ENCODE measurements at regions not wholly inside any gene's neighbourhood (a gene's known extent, or its start where the extent isn't known, plus 50 kb on each side); places are given as distances from the start of the nearest gene placed in this dataset.

DNA sequence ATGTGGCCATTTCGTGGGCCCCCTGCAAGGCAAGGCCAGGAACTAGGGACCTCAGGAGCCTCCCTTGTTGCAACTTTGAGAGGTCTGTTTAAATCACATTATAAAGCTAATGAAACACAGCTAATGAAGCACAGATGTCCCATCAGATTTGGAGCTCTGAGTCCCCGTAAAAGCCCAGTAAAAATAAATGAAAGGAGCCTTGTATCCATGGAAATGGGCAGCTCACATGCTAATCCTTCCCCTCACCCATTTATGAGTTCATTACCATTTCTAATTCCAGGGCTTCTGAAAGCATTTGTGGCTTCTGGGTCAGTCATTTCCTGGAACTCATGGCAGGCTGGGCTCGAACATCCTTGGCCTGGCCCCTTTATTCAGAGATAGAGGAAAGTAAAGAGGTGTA, 274.8 kb downstream of the SS18 start:
- TF ChIP-seq CEBPB (IDR thresholded peaks at IDR 0.05) (no peak), MAX (IDR thresholded peaks at IDR 0.05) (no peak), ZBTB7A (IDR thresholded peaks at IDR 0.05; ENCODE audit: low read depth) (no peak), YY1 (IDR thresholded peaks at IDR 0.05; ENCODE audit: low read depth) (no peak), FOXM1 (IDR thresholded peaks at IDR 0.05; ENCODE audit: borderline replicate concordance, low read depth) (no peak), EGR1 (IDR thresholded peaks at IDR 0.05) (no peak), TEAD4 (IDR thresholded peaks at IDR 0.05) (no peak), TAF1 (IDR thresholded peaks at IDR 0.05; ENCODE audit: low read depth) (no peak), NFIC (IDR thresholded peaks at IDR 0.05) (no peak), TCF12 (IDR thresholded peaks at IDR 0.05; ENCODE audit: low read depth) (no peak), EP300 (IDR thresholded peaks at IDR 0.05; ENCODE audit: borderline replicate concordance) (no peak), CREB1 (IDR thresholded peaks at IDR 0.05; ENCODE audit: low read depth) (no peak), RAD21 (IDR thresholded peaks at IDR 0.05; ENCODE audit: low read depth) (no peak)
- TF ChIP-seq, protein P1, sequence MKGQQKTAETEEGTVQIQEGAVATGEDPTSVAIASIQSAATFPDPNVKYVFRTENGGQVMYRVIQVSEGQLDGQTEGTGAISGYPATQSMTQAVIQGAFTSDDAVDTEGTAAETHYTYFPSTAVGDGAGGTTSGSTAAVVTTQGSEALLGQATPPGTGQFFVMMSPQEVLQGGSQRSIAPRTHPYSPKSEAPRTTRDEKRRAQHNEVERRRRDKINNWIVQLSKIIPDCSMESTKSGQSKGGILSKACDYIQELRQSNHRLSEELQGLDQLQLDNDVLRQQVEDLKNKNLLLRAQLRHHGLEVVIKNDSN (IDR thresholded peaks at IDR 0.05) = no peak
- TF ChIP-seq, protein P2, sequence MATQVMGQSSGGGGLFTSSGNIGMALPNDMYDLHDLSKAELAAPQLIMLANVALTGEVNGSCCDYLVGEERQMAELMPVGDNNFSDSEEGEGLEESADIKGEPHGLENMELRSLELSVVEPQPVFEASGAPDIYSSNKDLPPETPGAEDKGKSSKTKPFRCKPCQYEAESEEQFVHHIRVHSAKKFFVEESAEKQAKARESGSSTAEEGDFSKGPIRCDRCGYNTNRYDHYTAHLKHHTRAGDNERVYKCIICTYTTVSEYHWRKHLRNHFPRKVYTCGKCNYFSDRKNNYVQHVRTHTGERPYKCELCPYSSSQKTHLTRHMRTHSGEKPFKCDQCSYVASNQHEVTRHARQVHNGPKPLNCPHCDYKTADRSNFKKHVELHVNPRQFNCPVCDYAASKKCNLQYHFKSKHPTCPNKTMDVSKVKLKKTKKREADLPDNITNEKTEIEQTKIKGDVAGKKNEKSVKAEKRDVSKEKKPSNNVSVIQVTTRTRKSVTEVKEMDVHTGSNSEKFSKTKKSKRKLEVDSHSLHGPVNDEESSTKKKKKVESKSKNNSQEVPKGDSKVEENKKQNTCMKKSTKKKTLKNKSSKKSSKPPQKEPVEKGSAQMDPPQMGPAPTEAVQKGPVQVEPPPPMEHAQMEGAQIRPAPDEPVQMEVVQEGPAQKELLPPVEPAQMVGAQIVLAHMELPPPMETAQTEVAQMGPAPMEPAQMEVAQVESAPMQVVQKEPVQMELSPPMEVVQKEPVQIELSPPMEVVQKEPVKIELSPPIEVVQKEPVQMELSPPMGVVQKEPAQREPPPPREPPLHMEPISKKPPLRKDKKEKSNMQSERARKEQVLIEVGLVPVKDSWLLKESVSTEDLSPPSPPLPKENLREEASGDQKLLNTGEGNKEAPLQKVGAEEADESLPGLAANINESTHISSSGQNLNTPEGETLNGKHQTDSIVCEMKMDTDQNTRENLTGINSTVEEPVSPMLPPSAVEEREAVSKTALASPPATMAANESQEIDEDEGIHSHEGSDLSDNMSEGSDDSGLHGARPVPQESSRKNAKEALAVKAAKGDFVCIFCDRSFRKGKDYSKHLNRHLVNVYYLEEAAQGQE (IDR thresholded peaks at IDR 0.05; ENCODE audit: low read depth) = no peak

- TF ChIP-seq TCF12 (IDR thresholded peaks at IDR 0.05; ENCODE audit: low read depth) (no peak), FOXM1 (IDR thresholded peaks at IDR 0.05; ENCODE audit: borderline replicate concordance, low read depth) (no peak), CREB1 (IDR thresholded peaks at IDR 0.05; ENCODE audit: low read depth) (no peak), EGR1 (IDR thresholded peaks at IDR 0.05) (no peak)
- TF ChIP-seq, protein P1 (IDR thresholded peaks at IDR 0.05) = peak; percentile 54
These were observed 275.5 kb downstream of the SS18 start for GRCh38 chr18:25814841-25815458.

DNA sequence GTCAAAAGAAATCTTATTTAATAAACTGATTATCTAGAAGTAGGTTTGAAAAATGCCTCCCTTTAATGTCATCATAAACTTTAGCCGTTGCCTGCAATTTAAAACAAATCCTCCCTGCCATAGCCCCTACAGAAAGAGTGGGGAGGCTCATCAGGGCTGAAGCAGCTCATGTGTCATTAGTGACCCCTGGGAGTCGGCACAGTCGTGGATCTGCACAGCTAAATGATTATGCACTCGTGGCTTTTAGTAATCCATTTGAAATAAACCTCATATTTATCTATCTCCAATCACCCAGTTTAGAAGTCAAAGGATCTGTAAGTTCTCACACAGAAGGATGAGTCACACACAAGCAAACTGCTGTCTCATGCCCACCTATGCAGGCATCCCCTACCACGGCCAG, 277.3 kb downstream of the SS18 start:
- no peak for TF ChIP-seq YY1 (IDR thresholded peaks at IDR 0.05; ENCODE audit: low read depth)
- TF ChIP-seq TAF1 (IDR thresholded peaks at IDR 0.05; ENCODE audit: low read depth) = no peak
- TF ChIP-seq EP300 (IDR thresholded peaks at IDR 0.05; ENCODE audit: borderline replicate concordance) = no peak
- TF ChIP-seq CREB1 (IDR thresholded peaks at IDR 0.05; ENCODE audit: low read depth) = no peak
- no peak for TF ChIP-seq CEBPB (IDR thresholded peaks at IDR 0.05)
- TF ChIP-seq ZBTB7A (IDR thresholded peaks at IDR 0.05; ENCODE audit: low read depth) = no peak
- TF ChIP-seq NFIC (IDR thresholded peaks at IDR 0.05) = no peak

DNA sequence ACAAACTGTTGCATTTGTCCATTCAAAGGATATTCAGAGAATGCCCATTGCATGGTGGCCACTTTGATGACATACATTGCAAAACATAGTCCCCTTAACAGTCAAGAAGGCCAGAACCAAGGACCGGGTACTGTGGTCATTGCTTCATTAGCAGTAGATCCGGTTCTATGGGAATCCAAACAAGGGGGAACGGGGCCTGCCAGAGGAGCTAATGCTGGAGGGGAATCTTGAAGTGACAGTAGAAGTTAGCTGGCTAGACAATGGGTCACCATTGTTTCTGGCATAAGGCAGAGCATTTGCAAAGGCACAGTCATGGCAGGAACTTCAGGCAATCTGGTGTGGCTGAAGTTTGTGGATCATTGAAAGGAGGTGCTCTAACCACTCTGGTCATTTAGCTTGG, 279.7 kb downstream of the SS18 start:
- no peak for TF ChIP-seq RAD21 (IDR thresholded peaks at IDR 0.05; ENCODE audit: low read depth)
- no peak for TF ChIP-seq TEAD4 (IDR thresholded peaks at IDR 0.05)
- no peak for TF ChIP-seq EP300 (IDR thresholded peaks at IDR 0.05; ENCODE audit: borderline replicate concordance)
- TF ChIP-seq YY1 (IDR thresholded peaks at IDR 0.05; ENCODE audit: low read depth) = no peak

DNA sequence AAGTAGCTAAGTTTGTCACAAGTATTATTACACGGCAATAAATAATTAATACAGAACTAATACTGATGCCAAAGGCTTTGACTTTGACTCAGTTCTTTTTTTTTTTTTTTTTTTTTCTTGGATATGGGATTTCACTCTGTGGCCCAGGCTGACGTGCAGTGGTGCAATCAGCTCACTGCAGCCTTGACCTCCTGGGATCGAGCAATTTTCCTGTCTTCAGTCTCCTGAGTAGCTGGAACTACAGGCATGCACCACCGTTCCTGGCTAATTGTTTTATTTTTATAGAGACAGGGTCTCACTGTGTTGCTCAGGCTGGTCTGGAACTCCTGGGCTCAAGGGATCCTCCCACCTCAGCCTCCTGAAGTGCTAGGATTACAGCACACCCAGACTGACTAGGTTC, 284.5 kb downstream of the SS18 start:
- TF ChIP-seq TAF1 (IDR thresholded peaks at IDR 0.05; ENCODE audit: low read depth) (no peak), FOXM1 (IDR thresholded peaks at IDR 0.05; ENCODE audit: borderline replicate concordance, low read depth) (no peak), RAD21 (IDR thresholded peaks at IDR 0.05; ENCODE audit: low read depth) (no peak), EGR1 (IDR thresholded peaks at IDR 0.05) (no peak), YY1 (IDR thresholded peaks at IDR 0.05; ENCODE audit: low read depth) (no peak), MAX (IDR thresholded peaks at IDR 0.05) (no peak), CEBPB (IDR thresholded peaks at IDR 0.05) (no peak), EP300 (IDR thresholded peaks at IDR 0.05; ENCODE audit: borderline replicate concordance) (no peak), NFIC (IDR thresholded peaks at IDR 0.05) (no peak), ZBTB7A (IDR thresholded peaks at IDR 0.05; ENCODE audit: low read depth) (no peak)
- TF ChIP-seq, protein P1 (IDR thresholded peaks at IDR 0.05) = no peak
- TF ChIP-seq, protein P2 (IDR thresholded peaks at IDR 0.05; ENCODE audit: low read depth) = no peak

DNA sequence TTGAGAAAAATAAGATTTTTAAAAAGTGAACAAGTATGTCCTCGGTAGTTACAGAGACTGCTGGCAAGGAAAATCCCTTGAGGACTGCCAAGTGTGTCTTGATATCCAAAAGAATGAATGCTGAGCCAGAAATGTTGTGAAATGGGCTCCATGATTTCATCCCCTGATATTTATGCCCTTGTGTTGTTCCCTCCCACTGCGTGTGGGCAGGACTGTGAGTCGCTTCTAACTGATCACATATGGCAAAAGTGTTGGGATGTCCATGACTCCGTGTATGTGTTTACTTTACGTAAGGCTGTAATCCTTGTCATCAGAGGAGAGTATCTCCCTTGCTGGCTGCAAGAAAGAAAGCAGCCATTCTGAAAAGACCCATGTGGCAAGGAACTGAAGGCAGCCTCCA, 285.1 kb downstream of the SS18 start:
- TF ChIP-seq NFIC (IDR thresholded peaks at IDR 0.05) = no peak
- TF ChIP-seq EGR1 (IDR thresholded peaks at IDR 0.05) = no peak
- TF ChIP-seq RAD21 (IDR thresholded peaks at IDR 0.05; ENCODE audit: low read depth) = no peak
- no peak for TF ChIP-seq FOXM1 (IDR thresholded peaks at IDR 0.05; ENCODE audit: borderline replicate concordance, low read depth)
- TF ChIP-seq EP300 (IDR thresholded peaks at IDR 0.05; ENCODE audit: borderline replicate concordance) = no peak
- TF ChIP-seq CREB1 (IDR thresholded peaks at IDR 0.05; ENCODE audit: low read depth) = no peak
- TF ChIP-seq TAF1 (IDR thresholded peaks at IDR 0.05; ENCODE audit: low read depth) = no peak
- TF ChIP-seq MAX (IDR thresholded peaks at IDR 0.05) = no peak

Measured in Ishikawa (cell line).